Neuronal stem cell (in vitro differentiated cells): ENCODE measurements at regions not wholly inside any gene's neighbourhood (a gene's known extent, or its start where the extent isn't known, plus 50 kb on each side); places are given as distances from the start of the nearest gene placed in this dataset.

Experiments used
- DNase-seq: peaks from one replicate; pipeline ENCODE4 v3.0.0-alpha.2; 2013; ENCODE audit warnings: low spot score
- H2AFZ ChIP-seq: one replicate; pipeline ENCODE4 v1.6.1; 2013; ENCODE audit warnings: mild to moderate bottlenecking, low read length, inconsistent platforms
- H2AK5ac ChIP-seq: 2 replicates; pipeline ENCODE4 v1.6.1; 2013; ENCODE audit warnings: low read depth, mild to moderate bottlenecking, inconsistent platforms, low read length, moderate library complexity, mixed read lengths
- H2BK120ac ChIP-seq: 2 replicates; pipeline ENCODE4 v1.6.1; 2013; ENCODE audit warnings: low read depth, mild to moderate bottlenecking, inconsistent platforms, low read length, moderate library complexity, mixed read lengths
- H2BK12ac ChIP-seq: one replicate; pipeline ENCODE4 v1.6.1; 2013; ENCODE audit warnings: low read length, inconsistent platforms
- H2BK15ac ChIP-seq: 2 replicates; pipeline ENCODE4 v1.6.1; 2013; ENCODE audit warnings: mild to moderate bottlenecking, low read length, inconsistent platforms, mixed read lengths
- H2BK5ac ChIP-seq: one replicate; pipeline ENCODE4 v1.6.1; 2013; ENCODE audit warnings: inconsistent platforms, mild to moderate bottlenecking, low read length, moderate library complexity
- H3K14ac ChIP-seq: one replicate; pipeline ENCODE4 v1.6.1; 2013; ENCODE audit warnings: low read length, inconsistent platforms
- H3K18ac ChIP-seq: 2 replicates; pipeline ENCODE4 v1.6.1; 2013; ENCODE audit warnings: low read length, inconsistent platforms
- H3K23ac ChIP-seq: 2 replicates; pipeline ENCODE4 v1.6.1; 2013; ENCODE audit warnings: low read depth, mild to moderate bottlenecking, mixed read lengths, low read length, inconsistent platforms; ENCODE audit not compliant: poor library complexity
- H3K27ac ChIP-seq: replicated peaks from 3 replicates; pipeline ENCODE4 v1.5.1; 2013; ENCODE audit warnings: low read length, inconsistent platforms
- H3K27me3 ChIP-seq, 3 experiments: 2 replicates each; pipeline ENCODE4 v1.6.1; 2013; ENCODE audit warnings: low read length in 3 of 3, mild to moderate bottlenecking in 2 of 3, inconsistent platforms in 1 of 3, low read depth in 1 of 3, mixed read lengths in 1 of 3, moderate library complexity in 1 of 3; ENCODE audit not compliant: control insufficient read depth in 3 of 3, insufficient read depth in 3 of 3
- H3K36me3 ChIP-seq, 2 donors: replicated peaks in 1 of 2; 2 replicates each; pipeline ENCODE4 v1.6.1; 2013; ENCODE audit warnings: low read length in 2 of 2; ENCODE audit not compliant: control insufficient read depth in 2 of 2, insufficient read depth in 2 of 2
- H3K4ac ChIP-seq: 2 replicates; pipeline ENCODE4 v1.6.1; 2013; ENCODE audit warnings: inconsistent platforms, mild to moderate bottlenecking, low read length, moderate library complexity
- H3K4me1 ChIP-seq, 2 donors: 1 replicate in 1 of 2; 2 replicates in 1 of 2; pipeline ENCODE4 v1.6.1; 2013; ENCODE audit warnings: low read length in 2 of 2, low read depth in 1 of 2; ENCODE audit not compliant: control insufficient read depth in 2 of 2, insufficient read depth in 1 of 2
- H3K4me2 ChIP-seq: one replicate; pipeline ENCODE4 v1.6.1; 2013; ENCODE audit warnings: mild to moderate bottlenecking, low read length, inconsistent platforms; ENCODE audit not compliant: insufficient read depth, poor library complexity, severe bottlenecking
- H3K4me3 ChIP-seq, 2 donors: 2 replicates each; pipeline ENCODE4 v1.5.1; 2013; ENCODE audit warnings: low read length in 2 of 2, mild to moderate bottlenecking in 2 of 2, inconsistent platforms in 1 of 2, moderate library complexity in 1 of 2
- H3K79me1 ChIP-seq: one replicate; pipeline ENCODE4 v1.6.1; 2013; ENCODE audit warnings: low read depth, mild to moderate bottlenecking, inconsistent platforms, low read length, moderate library complexity
- H3K9ac ChIP-seq: one replicate; pipeline ENCODE4 v1.6.1; 2013; ENCODE audit warnings: mild to moderate bottlenecking, low read depth, low read length, inconsistent platforms; ENCODE audit not compliant: poor library complexity
- H3K9me3 ChIP-seq, 2 donors: replicated peaks in 1 of 2; 2 replicates each; pipeline versions ENCODE3 to v1.6.1; 2013; ENCODE audit warnings: low read length in 2 of 2, mild to moderate bottlenecking in 2 of 2, inconsistent platforms in 1 of 2, low read depth in 1 of 2, mixed read lengths in 1 of 2, moderate library complexity in 1 of 2; ENCODE audit not compliant: control insufficient read depth in 2 of 2, insufficient read depth in 1 of 2
- H4K8ac ChIP-seq: one replicate; pipeline ENCODE4 v1.6.1; 2013; ENCODE audit warnings: low read depth, mild to moderate bottlenecking, inconsistent platforms, low read length, moderate library complexity
- H4K91ac ChIP-seq: one replicate; pipeline ENCODE4 v1.6.1; 2013; ENCODE audit warnings: low read length, low read depth, mild to moderate bottlenecking, inconsistent platforms; ENCODE audit not compliant: poor library complexity
- WGBS, 2 donors: extraction: QIAGEN DNeasy Blood & Tissue Kit; methylation state at CpG; one replicate each; pipeline ENCODE4 v1.1.7; 2013; ENCODE audit warnings: missing lambda C conversion rate in 2 of 2, mixed read lengths in 1 of 2; ENCODE audit not compliant: insufficient read length in 2 of 2, insufficient replicate concordance in 1 of 2; ENCODE audit errors: extremely low coverage in 2 of 2; 5-methylcytosine and 5-hydroxymethylcytosine counted together

- Histone ChIP-seq H3K9me3 (no peaks in the 10 kb centered on the region), H3K4me1 (peaks cover 0 to 4% of the 10 kb centered on the region in 2 donors), H2BK5ac (no peak overlapping the region), H3K18ac (no peak overlapping the region), H3K36me3 (no peaks in the 10 kb centered on the region), H4K8ac (no peak overlapping the region), H3K4me2 (no peak overlapping the region), H3K27me3 (peaks cover 0 to 5% (median 0%) of the 10 kb centered on the region in 3 experiments), H3K27ac (no peak overlapping the region), H2AFZ (no peak overlapping the region), H3K23ac (no peak overlapping the region), H2BK120ac (no peak overlapping the region), H3K9ac (no peak overlapping the region), H2AK5ac (no peak overlapping the region), H4K91ac (no peak overlapping the region), H3K14ac (no peak overlapping the region), H3K79me1 (no peaks in the 10 kb centered on the region), H3K4ac (no peak overlapping the region), H2BK12ac (no peak overlapping the region), H3K4me3 (no peak overlapping the region), H2BK15ac (no peak overlapping the region)
- no CpG with 5 or more reads among the region's 4 CpGs for WGBS, 2 donors
- no peak for DNase-seq
Measured at GRCh38 chr6:33933101-33933500, 129.3 kb upstream of the MLN start.

- no peak overlapping the region for H2BK12ac ChIP-seq
- no peaks in the 10 kb centered on the region for H3K9me3 ChIP-seq
- H4K91ac ChIP-seq = no peak overlapping the region
- H3K79me1 ChIP-seq = no peaks in the 10 kb centered on the region
- H3K23ac ChIP-seq = no peak overlapping the region
- H3K4me1 ChIP-seq = peaks cover 0 to 4% of the 10 kb centered on the region in 2 donors
- no peak overlapping the region for H2BK5ac ChIP-seq
- H2BK15ac ChIP-seq = no peak overlapping the region
- no CpG with 5 or more reads among the region's 3 CpGs for WGBS, 2 donors
- H2BK120ac ChIP-seq = no peak overlapping the region
- no peak overlapping the region for H3K4me2 ChIP-seq
- peaks cover 0 to 5% (median 0%) of the 10 kb centered on the region in 3 experiments for H3K27me3 ChIP-seq
- no peak overlapping the region for H3K18ac ChIP-seq
- no peak overlapping the region for H2AFZ ChIP-seq
- no peaks in the 10 kb centered on the region for H3K36me3 ChIP-seq
- no peak overlapping the region for H2AK5ac ChIP-seq
- H3K4ac ChIP-seq = no peak overlapping the region
- H3K14ac ChIP-seq = no peak overlapping the region
- no peak for DNase-seq
- H3K4me3 ChIP-seq = no peak overlapping the region
- H3K27ac ChIP-seq = no peak overlapping the region
- H3K9ac ChIP-seq = no peak overlapping the region
- no peak overlapping the region for H4K8ac ChIP-seq
Measured at GRCh38 chr6:33931799-33932198, 128.0 kb upstream of the MLN start.

- Histone ChIP-seq H3K9me3 (no peaks in the 10 kb centered on the region), H3K27ac (no peak overlapping the region), H2AK5ac (no peak overlapping the region), H3K9ac (no peak overlapping the region), H4K8ac (no peak overlapping the region), H2BK120ac (no peak overlapping the region), H3K79me1 (no peaks in the 10 kb centered on the region), H3K4me2 (no peak overlapping the region), H3K27me3 (no peaks in the 10 kb centered on the region), H3K14ac (no peak overlapping the region), H4K91ac (no peak overlapping the region), H3K4me1 (no peaks in the 10 kb centered on the region), H2AFZ (no peak overlapping the region), H2BK15ac (no peak overlapping the region), H3K4ac (no peak overlapping the region), H2BK12ac (no peak overlapping the region), H3K18ac (no peak overlapping the region), H3K4me3 (no peak overlapping the region), H3K36me3 (no peaks in the 10 kb centered on the region), H2BK5ac (no peak overlapping the region), H3K23ac (no peak overlapping the region)
- DNase-seq = no peak
- no CpG with 5 or more reads among the region's 9 CpGs for WGBS, 2 donors
Measured at GRCh38 chr6:33929575-33930288, 125.9 kb upstream of the MLN start.

- H2BK15ac ChIP-seq = no peak overlapping the region
- H3K4me3 ChIP-seq = peak overlapping the region in 1 of 2 donors; percentile 42
- no CpG with 5 or more reads among the region's 4 CpGs for WGBS, 2 donors
- H3K18ac ChIP-seq = no peak overlapping the region
- H3K4me1 ChIP-seq = no peaks in the 10 kb centered on the region
- H3K4ac ChIP-seq = no peak overlapping the region
- H4K91ac ChIP-seq = no peak overlapping the region
- no peak overlapping the region for H3K27ac ChIP-seq
- H3K4me2 ChIP-seq = no peak overlapping the region
- no peak for DNase-seq
- H3K9ac ChIP-seq = no peak overlapping the region
- H3K14ac ChIP-seq = no peak overlapping the region
- no peaks in the 10 kb centered on the region for H3K36me3 ChIP-seq
- H2BK5ac ChIP-seq = no peak overlapping the region
- H3K27me3 ChIP-seq = no peaks in the 10 kb centered on the region
- no peak overlapping the region for H2AK5ac ChIP-seq
- no peaks in the 10 kb centered on the region for H3K79me1 ChIP-seq
- no peak overlapping the region for H4K8ac ChIP-seq
- no peaks in the 10 kb centered on the region for H3K9me3 ChIP-seq
- no peak overlapping the region for H3K23ac ChIP-seq
- no peak overlapping the region for H2BK12ac ChIP-seq
- H2BK120ac ChIP-seq = no peak overlapping the region
- H2AFZ ChIP-seq = no peak overlapping the region
Measured at GRCh38 chr6:33927616-33928015, 123.8 kb upstream of the MLN start.
